ENCODE measurements at regions not wholly inside any gene's neighbourhood (a gene's known extent, or its start where the extent isn't known, plus 50 kb on each side); places are given as distances from the start of the nearest gene placed in this dataset.

DNA sequence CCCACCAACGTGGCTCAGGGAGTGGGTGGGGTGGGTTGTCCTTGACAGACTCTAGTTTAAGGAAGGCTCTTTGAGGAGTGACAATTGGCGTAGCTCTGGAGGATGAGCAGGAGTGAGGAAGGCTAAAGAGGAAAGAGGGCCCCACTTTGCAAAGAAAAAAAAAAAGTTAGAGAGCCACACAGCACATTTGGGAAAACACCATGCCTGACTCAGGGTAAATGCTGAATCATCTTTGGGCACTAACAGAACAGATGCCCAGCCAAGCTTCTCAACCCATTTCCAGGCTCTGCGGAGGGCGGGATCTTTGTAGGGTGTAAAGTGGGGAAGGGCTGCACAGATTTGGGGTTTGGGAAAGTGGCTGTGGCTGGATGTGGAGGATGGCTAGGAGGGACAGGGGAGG lies 179.1 kb upstream of the RGMA start:
- TF ChIP-seq REST (IDR thresholded peaks at IDR 0.05; ENCODE audit: low read depth) (no peak), TCF7L2 (IDR thresholded peaks at IDR 0.05; ENCODE audit: borderline replicate concordance, extremely low read depth, insufficient read depth, insufficient read length) (no peak), ZFX (IDR thresholded peaks at IDR 0.05) (no peak), JUND (IDR thresholded peaks at IDR 0.05) (no peak), ZNF274 (IDR thresholded peaks at IDR 0.05; ENCODE audit: low read depth, low read length) (no peak), CEBPB (IDR thresholded peaks at IDR 0.05; ENCODE audit: low read depth) (no peak), POLR2AphosphoS5 (IDR thresholded peaks at IDR 0.05; ENCODE audit: low read depth, low read length) (no peak), EZH2 (IDR thresholded peaks at IDR 0.05) (no peak), FOSL1 (IDR thresholded peaks at IDR 0.05; ENCODE audit: low read depth) (no peak), MAX (IDR thresholded peaks at IDR 0.05) (no peak), CTCF (IDR thresholded peaks at IDR 0.05 in 2 of 3, conservative IDR thresholded peaks at IDR 0.05 in 1 of 3; ENCODE audit: borderline replicate concordance in 1 of 3, insufficient read depth in 1 of 3, low read depth in 2 of 3, low read length in 2 of 3) (no peak), CBX3 (IDR thresholded peaks at IDR 0.05; ENCODE audit: low read depth) (no peak)

More for the DNA sequence above, 179.1 kb upstream of the RGMA start:
- Histone ChIP-seq H3K4me3 (replicated peaks in 1 of 2; ENCODE audit: low read depth in 1 of 2, low read length in 2 of 2) (no peak overlapping the region), H3K9me2 (ENCODE audit: insufficient read depth) (no peaks in the 10 kb centered on the region), H4K20me1 (ENCODE audit: insufficient read depth) (no peaks in the 10 kb centered on the region), H3K9ac (ENCODE audit: low read length) (no peak overlapping the region), H3K79me2 (ENCODE audit: insufficient read depth, low read length) (no peaks in the 10 kb centered on the region), H3K27me3 (ENCODE audit: insufficient read depth, low read length) (peaks cover 23% of the 10 kb centered on the region; the same call in 1 of the 2 replicates), H3K27ac (ENCODE audit: low read depth, low read length) (no peak overlapping the region), H3K4me1 (ENCODE audit: control insufficient read depth in 1 of 2, insufficient read depth in 2 of 2, low read length in 2 of 2) (no peaks in the 10 kb centered on the region), H3K4me2 (ENCODE audit: low read length) (no peak overlapping the region), H3K9me3 (ENCODE audit: control insufficient read depth in 1 of 2, insufficient read depth in 1 of 2, low read depth in 1 of 2, low read length in 2 of 2) (no peaks in the 10 kb centered on the region), H2AFZ (ENCODE audit: low read depth, low read length, poor library complexity, severe bottlenecking) (no peak overlapping the region), H3K36me3 (ENCODE audit: control insufficient read depth in 1 of 2, insufficient read depth in 2 of 2, low read length in 2 of 2) (no peaks in the 10 kb centered on the region)
- POLR2A ChIA-PET = no interaction called here
- no peak for DNase-seq (ENCODE audit: low read depth, low spot score)
- no peak for ATAC-seq
- intact Hi-C loops (cut with micrococcal nuclease) = no loop called here
- no TSS peak for BruUV-seq (replicated peaks)
- CTCF ChIA-PET = no interaction called here
- RAD21 ChIA-PET (ENCODE audit: low non-redundant PET in 1 of 2, low total read pairs in 2 of 2, uncharacterized antibody in 2 of 2, unreplicated experiment in 2 of 2) = no interaction called here
